B cell (primary cell): ENCODE measurements at regions not wholly inside any gene's neighbourhood (a gene's known extent, or its start where the extent isn't known, plus 50 kb on each side); places are given as distances from the start of the nearest gene placed in this dataset.

Source experiments
- EZH2 ChIP-seq: IDR thresholded peaks from 2 replicates; pipeline ENCODE4 v1.6.1; 2012; ENCODE audit warnings: borderline replicate concordance, low read depth, mild to moderate bottlenecking, moderate library complexity, low read length; ENCODE audit not compliant: insufficient read depth, poor library complexity, severe bottlenecking
- TF ChIP-seq, protein P1 (sequence below): fragments of 200-600 bp; IDR thresholded peaks from one replicate; pipeline ENCODE4 v1.8.0; 2022; ENCODE audit warnings: antibody characterized with exemption, mild to moderate bottlenecking

DNA sequence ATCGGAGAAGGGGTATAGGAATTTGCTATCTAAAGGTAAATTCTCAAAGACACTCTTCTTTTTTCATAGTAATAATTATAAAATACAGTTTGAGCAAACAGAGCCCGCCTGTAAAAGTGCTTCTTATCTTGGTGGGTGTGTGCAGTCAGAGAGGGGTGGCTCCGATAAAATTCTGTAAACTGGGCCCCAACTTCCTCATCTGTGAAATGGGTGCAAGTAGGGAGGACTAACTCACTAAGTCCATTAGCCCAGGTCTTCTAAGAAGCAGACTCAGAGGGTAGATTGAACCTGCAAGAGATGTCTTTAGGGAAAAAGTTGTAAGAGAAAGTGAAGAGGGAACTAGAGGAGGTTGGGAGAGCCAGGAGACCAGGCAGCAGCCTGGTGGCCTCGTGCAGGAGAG is 245.8 kb upstream of the RREB1 start:
- TF ChIP-seq, protein P1, sequence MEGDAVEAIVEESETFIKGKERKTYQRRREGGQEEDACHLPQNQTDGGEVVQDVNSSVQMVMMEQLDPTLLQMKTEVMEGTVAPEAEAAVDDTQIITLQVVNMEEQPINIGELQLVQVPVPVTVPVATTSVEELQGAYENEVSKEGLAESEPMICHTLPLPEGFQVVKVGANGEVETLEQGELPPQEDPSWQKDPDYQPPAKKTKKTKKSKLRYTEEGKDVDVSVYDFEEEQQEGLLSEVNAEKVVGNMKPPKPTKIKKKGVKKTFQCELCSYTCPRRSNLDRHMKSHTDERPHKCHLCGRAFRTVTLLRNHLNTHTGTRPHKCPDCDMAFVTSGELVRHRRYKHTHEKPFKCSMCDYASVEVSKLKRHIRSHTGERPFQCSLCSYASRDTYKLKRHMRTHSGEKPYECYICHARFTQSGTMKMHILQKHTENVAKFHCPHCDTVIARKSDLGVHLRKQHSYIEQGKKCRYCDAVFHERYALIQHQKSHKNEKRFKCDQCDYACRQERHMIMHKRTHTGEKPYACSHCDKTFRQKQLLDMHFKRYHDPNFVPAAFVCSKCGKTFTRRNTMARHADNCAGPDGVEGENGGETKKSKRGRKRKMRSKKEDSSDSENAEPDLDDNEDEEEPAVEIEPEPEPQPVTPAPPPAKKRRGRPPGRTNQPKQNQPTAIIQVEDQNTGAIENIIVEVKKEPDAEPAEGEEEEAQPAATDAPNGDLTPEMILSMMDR, result no peak
- no peak for TF ChIP-seq EZH2
